HepG2 (cell line): ENCODE measurements at regions not wholly inside any gene's neighbourhood (a gene's known extent, or its start where the extent isn't known, plus 50 kb on each side); places are given as distances from the start of the nearest gene placed in this dataset.

Experiments used
- ARID4A ChIP-seq: sonication (generic); formaldehyde crosslinking; IDR thresholded peaks from 2 replicates; pipeline ENCODE4 v1.5.0; 2020; ENCODE audit warnings: mild to moderate bottlenecking, missing genetic modification reagents, borderline replicate concordance
- ARNTL ChIP-seq: sonication (generic); formaldehyde crosslinking; IDR thresholded peaks from 2 replicates; pipeline ENCODE4 v1.4.0; 2020; ENCODE audit warnings: mild to moderate bottlenecking, missing genetic modification reagents
- GTF2F1 ChIP-seq: fragments of 150-350 bp; IDR thresholded peaks from 2 replicates; pipeline ENCODE4 v1.6.1; 2014; ENCODE audit warnings: low read length
- HDAC1 ChIP-seq: sonication (generic); formaldehyde crosslinking; IDR thresholded peaks from 2 replicates; pipeline ENCODE4 v1.5.1; 2020; ENCODE audit warnings: mild to moderate bottlenecking, missing genetic modification reagents
- KAT2B ChIP-seq: fragments of 150-350 bp; IDR thresholded peaks from 2 replicates; pipeline ENCODE4 v1.6.1; 2014; ENCODE audit warnings: low read depth, low read length, borderline replicate concordance
- KDM3A ChIP-seq: IDR thresholded peaks from 2 replicates; pipeline ENCODE4 v1.6.1; 2018; ENCODE audit warnings: low read depth, missing compliant biosample characterization
- KLF9 ChIP-seq: IDR thresholded peaks from 2 replicates; pipeline ENCODE4 v1.6.1; 2016; ENCODE audit warnings: low read depth
- MEIS1 ChIP-seq: sonication (generic); formaldehyde crosslinking; IDR thresholded peaks from 2 replicates; pipeline ENCODE4 v1.9.0; 2021; ENCODE audit warnings: mild to moderate bottlenecking, missing genetic modification reagents, moderate library complexity, borderline replicate concordance
- POGZ ChIP-seq: sonication (generic); formaldehyde crosslinking; IDR thresholded peaks from 2 replicates; pipeline ENCODE4 v1.4.0; 2020; ENCODE audit warnings: mild to moderate bottlenecking, missing genetic modification reagents
- PPARG ChIP-seq: conservative IDR thresholded peaks from 2 replicates; pipeline ENCODE4 v1.6.1; 2016; ENCODE audit warnings: missing biosample characterization, missing genetic modification reagents
- RCOR2 ChIP-seq: IDR thresholded peaks from 2 replicates; pipeline ENCODE4 v1.6.1; 2016; ENCODE audit warnings: missing biosample characterization, missing genetic modification reagents
- ZNF367 ChIP-seq: sonication (generic); formaldehyde crosslinking; IDR thresholded peaks from 2 replicates; pipeline ENCODE4 v1.4.0; 2020; ENCODE audit warnings: missing genetic modification reagents, borderline replicate concordance
- ZNF512B ChIP-seq: sonication (generic); formaldehyde crosslinking; IDR thresholded peaks from 2 replicates; pipeline ENCODE4 v1.5.1; 2020; ENCODE audit warnings: missing genetic modification reagents, mild to moderate bottlenecking, borderline replicate concordance
- ZNF558 ChIP-seq: sonication (generic); formaldehyde crosslinking; IDR thresholded peaks from 2 replicates; pipeline ENCODE4 v1.9.0; 2022; ENCODE audit warnings: mild to moderate bottlenecking, missing genetic modification reagents, borderline replicate concordance
- ZNF652 ChIP-seq: IDR thresholded peaks from 2 replicates; pipeline ENCODE4 v1.6.1; 2016; ENCODE audit warnings: low read depth, borderline replicate concordance
- ZNF709 ChIP-seq: sonication (generic); formaldehyde crosslinking; IDR thresholded peaks from 2 replicates; pipeline ENCODE4 v1.5.0; 2020; ENCODE audit warnings: mild to moderate bottlenecking, missing genetic modification reagents
- TF ChIP-seq, protein P1 (sequence below): sonication (generic); formaldehyde crosslinking; IDR thresholded peaks from one replicate; pipeline ENCODE4 v1.5.1; 2020; ENCODE audit warnings: mild to moderate bottlenecking, missing genetic modification reagents; ENCODE audit errors: not compliant biosample characterization

GRCh38 chr15:35209838-35210237, 124.7 kb upstream of the NANOGP8 start (continued):
- TF ChIP-seq, protein P1, sequence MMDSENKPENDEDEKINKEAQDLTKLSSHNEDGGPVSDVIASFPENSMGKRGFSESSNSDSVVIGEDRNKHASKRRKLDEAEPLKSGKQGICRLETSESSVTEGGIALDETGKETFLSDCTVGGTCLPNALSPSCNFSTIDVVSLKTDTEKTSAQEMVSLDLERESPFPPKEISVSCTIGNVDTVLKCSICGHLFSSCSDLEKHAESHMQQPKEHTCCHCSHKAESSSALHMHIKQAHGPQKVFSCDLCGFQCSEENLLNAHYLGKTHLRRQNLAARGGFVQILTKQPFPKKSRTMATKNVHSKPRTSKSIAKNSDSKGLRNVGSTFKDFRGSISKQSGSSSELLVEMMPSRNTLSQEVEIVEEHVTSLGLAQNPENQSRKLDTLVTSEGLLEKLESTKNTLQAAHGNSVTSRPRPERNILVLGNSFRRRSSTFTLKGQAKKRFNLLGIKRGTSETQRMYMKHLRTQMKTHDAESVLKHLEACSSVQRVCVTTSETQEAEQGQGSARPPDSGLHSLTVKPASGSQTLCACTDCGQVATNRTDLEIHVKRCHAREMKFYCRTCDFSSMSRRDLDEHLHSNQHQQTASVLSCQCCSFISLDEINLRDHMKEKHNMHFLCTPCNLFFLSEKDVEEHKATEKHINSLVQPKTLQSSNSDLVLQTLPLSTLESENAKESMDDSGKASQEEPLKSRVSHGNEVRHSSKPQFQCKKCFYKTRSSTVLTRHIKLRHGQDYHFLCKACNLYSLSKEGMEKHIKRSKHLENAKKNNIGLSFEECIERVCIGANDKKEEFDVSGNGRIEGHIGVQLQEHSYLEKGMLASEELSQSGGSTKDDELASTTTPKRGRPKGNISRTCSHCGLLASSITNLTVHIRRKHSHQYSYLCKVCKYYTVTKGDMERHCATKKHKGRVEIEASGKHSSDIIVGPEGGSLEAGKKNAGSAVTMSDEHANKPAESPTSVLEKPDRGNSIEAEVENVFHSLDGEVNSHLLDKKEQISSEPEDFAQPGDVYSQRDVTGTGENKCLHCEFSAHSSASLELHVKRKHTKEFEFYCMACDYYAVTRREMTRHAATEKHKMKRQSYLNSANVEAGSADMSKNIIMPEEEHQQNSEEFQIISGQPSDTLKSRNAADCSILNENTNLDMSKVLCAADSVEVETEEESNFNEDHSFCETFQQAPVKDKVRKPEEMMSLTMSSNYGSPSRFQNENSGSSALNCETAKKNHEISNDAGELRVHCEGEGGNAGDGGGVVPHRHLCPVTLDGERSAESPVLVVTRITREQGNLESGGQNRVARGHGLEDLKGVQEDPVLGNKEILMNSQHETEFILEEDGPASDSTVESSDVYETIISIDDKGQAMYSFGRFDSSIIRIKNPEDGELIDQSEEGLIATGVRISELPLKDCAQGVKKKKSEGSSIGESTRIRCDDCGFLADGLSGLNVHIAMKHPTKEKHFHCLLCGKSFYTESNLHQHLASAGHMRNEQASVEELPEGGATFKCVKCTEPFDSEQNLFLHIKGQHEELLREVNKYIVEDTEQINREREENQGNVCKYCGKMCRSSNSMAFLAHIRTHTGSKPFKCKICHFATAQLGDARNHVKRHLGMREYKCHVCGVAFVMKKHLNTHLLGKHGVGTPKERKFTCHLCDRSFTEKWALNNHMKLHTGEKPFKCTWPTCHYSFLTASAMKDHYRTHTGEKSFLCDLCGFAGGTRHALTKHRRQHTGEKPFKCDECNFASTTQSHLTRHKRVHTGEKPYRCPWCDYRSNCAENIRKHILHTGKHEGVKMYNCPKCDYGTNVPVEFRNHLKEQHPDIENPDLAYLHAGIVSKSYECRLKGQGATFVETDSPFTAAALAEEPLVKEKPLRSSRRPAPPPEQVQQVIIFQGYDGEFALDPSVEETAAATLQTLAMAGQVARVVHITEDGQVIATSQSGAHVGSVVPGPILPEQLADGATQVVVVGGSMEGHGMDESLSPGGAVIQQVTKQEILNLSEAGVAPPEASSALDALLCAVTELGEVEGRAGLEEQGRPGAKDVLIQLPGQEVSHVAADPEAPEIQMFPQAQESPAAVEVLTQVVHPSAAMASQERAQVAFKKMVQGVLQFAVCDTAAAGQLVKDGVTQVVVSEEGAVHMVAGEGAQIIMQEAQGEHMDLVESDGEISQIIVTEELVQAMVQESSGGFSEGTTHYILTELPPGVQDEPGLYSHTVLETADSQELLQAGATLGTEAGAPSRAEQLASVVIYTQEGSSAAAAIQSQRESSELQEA (CRISPR knock-in tag) = no peak
- TF ChIP-seq KAT2B (no peak), ZNF558 (CRISPR knock-in tag) (no peak), RCOR2 (CRISPR knock-in tag) (no peak), PPARG (CRISPR knock-in tag) (no peak), ARNTL (0 out of 2 replicates have a peak, but pooled peaks have one; percentile 29), ZNF652 (no peak), KDM3A (CRISPR knock-in tag) (no peak), HDAC1 (CRISPR knock-in tag) (peak; percentile 21; the same call in 1 of the 2 replicates), ZNF512B (CRISPR knock-in tag) (no peak), ARID4A (CRISPR knock-in tag) (no peak), ZNF367 (CRISPR knock-in tag) (no peak), ZNF709 (CRISPR knock-in tag) (no peak), MEIS1 (CRISPR knock-in tag) (no peak), GTF2F1 (no peak), KLF9 (CRISPR knock-in tag) (no peak), POGZ (CRISPR knock-in tag) (no peak)
